SK-N-SH treated with all-trans-retinoic acid at 6 μM for 48 hours (cell line): ENCODE measurements at regions not wholly inside any gene's neighbourhood (a gene's known extent, or its start where the extent isn't known, plus 50 kb on each side); places are given as distances from the start of the nearest gene placed in this dataset.

Experiments
- ATAC-seq: fragments of 200-7000 bp; cut with Tn5 transposase; 3 replicates; pipeline ENCODE4 v1.9.1; 2020; ENCODE audit warnings: mild to moderate bottlenecking, moderate library complexity
- ARNTL ChIP-seq: fragments of 450-650 bp; formaldehyde crosslinking; IDR thresholded peaks from 2 replicates; pipeline ENCODE4 v1.5.0; 2020; ENCODE audit warnings: low read depth, mild to moderate bottlenecking, moderate library complexity, borderline replicate concordance
- BACH2 ChIP-seq: fragments of 250-450 bp; sonication (Bioruptor Pico); IDR thresholded peaks from 2 replicates; pipeline ENCODE4 v1.9.0; 2021; ENCODE audit warnings: mild to moderate bottlenecking, borderline replicate concordance
- CSDC2 ChIP-seq: fragments of 250-450 bp; sonication (Bioruptor Pico); IDR thresholded peaks from 2 replicates; pipeline ENCODE4 v1.5.0; 2020; ENCODE audit warnings: mild to moderate bottlenecking, moderate library complexity
- ESRRG ChIP-seq: fragments of 250-450 bp; sonication (Bioruptor Pico); IDR thresholded peaks from 2 replicates; pipeline ENCODE4 v1.6.1; 2021; ENCODE audit warnings: mild to moderate bottlenecking
- ISL1 ChIP-seq: fragments of 250-450 bp; sonication (Bioruptor Pico); IDR thresholded peaks from 2 replicates; pipeline ENCODE4 v2.1.2; 2022; ENCODE audit warnings: mild to moderate bottlenecking, moderate library complexity
- OSR1 ChIP-seq: fragments of 250-450 bp; sonication (Bioruptor Pico); IDR thresholded peaks from 2 replicates; pipeline ENCODE4 v1.8.0; 2022; ENCODE audit warnings: moderate library complexity, mild to moderate bottlenecking, inconsistent platforms
- PATZ1 ChIP-seq: fragments of 250-450 bp; sonication (Bioruptor Pico); IDR thresholded peaks from 2 replicates; pipeline ENCODE4 v1.8.0; 2020; ENCODE audit warnings: mild to moderate bottlenecking, moderate library complexity, borderline replicate concordance
- PPARA ChIP-seq: fragments of 250-450 bp; sonication (Bioruptor Pico); IDR thresholded peaks from 2 replicates; pipeline ENCODE4 v1.5.0; 2020; ENCODE audit warnings: mild to moderate bottlenecking, borderline replicate concordance
- SNAI2 ChIP-seq: fragments of 250-450 bp; sonication (Bioruptor Pico); IDR thresholded peaks from 2 replicates; pipeline ENCODE4 v1.5.0; 2020; ENCODE audit warnings: mild to moderate bottlenecking, moderate library complexity
- TCF4 ChIP-seq: fragments of 250-450 bp; sonication (Bioruptor Pico); IDR thresholded peaks from 2 replicates; pipeline ENCODE4 v1.8.0; 2021; ENCODE audit warnings: mild to moderate bottlenecking, moderate library complexity, borderline replicate concordance
- TOX ChIP-seq: fragments of 250-450 bp; sonication (Bioruptor Pico); IDR thresholded peaks from 2 replicates; pipeline ENCODE4 v1.8.0; 2021; ENCODE audit warnings: mild to moderate bottlenecking, moderate library complexity, borderline replicate concordance
- ZC3H10 ChIP-seq: fragments of 250-450 bp; sonication (Bioruptor Pico); IDR thresholded peaks from 2 replicates; pipeline ENCODE4 v1.5.1; 2021; ENCODE audit warnings: mild to moderate bottlenecking, moderate library complexity
- ZFP3 ChIP-seq: fragments of 250-450 bp; sonication (Bioruptor Pico); IDR thresholded peaks from 2 replicates; pipeline ENCODE4 v1.5.0; 2020; ENCODE audit warnings: mild to moderate bottlenecking, moderate library complexity
- ZFP30 ChIP-seq: fragments of 450-650 bp; formaldehyde crosslinking; IDR thresholded peaks from 2 replicates; pipeline ENCODE4 v1.5.0; 2022; ENCODE audit warnings: mild to moderate bottlenecking, moderate library complexity
- ZNF70 ChIP-seq: fragments of 450-650 bp; formaldehyde crosslinking; IDR thresholded peaks from 2 replicates; pipeline ENCODE4 v1.5.0; 2020; ENCODE audit warnings: mild to moderate bottlenecking, moderate library complexity
- ZNF8 ChIP-seq: fragments of 450-650 bp; formaldehyde crosslinking; IDR thresholded peaks from 2 replicates; pipeline ENCODE4 v1.5.0; 2020; ENCODE audit warnings: mild to moderate bottlenecking, moderate library complexity
- TF ChIP-seq, protein P1 (sequence below): fragments of 250-450 bp; sonication (Bioruptor Pico); IDR thresholded peaks from 2 replicates; pipeline ENCODE4 v1.5.1; 2020; ENCODE audit warnings: low read depth, mild to moderate bottlenecking, moderate library complexity
- TF ChIP-seq, protein P2 (sequence below): fragments of 250-450 bp; sonication (Bioruptor Pico); IDR thresholded peaks from 2 replicates; pipeline ENCODE4 v1.8.0; 2021; ENCODE audit warnings: low read depth, mild to moderate bottlenecking, moderate library complexity, borderline replicate concordance
- TF ChIP-seq, protein P3 (sequence below): fragments of 250-450 bp; sonication (Bioruptor Pico); IDR thresholded peaks from 2 replicates; pipeline ENCODE4 v1.5.1; 2021; ENCODE audit warnings: mild to moderate bottlenecking, moderate library complexity
- TF ChIP-seq, protein P4 (sequence below): fragments of 250-450 bp; sonication (Bioruptor Pico); IDR thresholded peaks from 2 replicates; pipeline ENCODE4 v1.5.0; 2020; ENCODE audit warnings: mild to moderate bottlenecking, moderate library complexity

- no peak for TF ChIP-seq PATZ1 (CRISPR knock-in tag)
Measured at GRCh38 chr2:100733391-100734187, 86.3 kb upstream of the NPAS2 start (continued).

DNA sequence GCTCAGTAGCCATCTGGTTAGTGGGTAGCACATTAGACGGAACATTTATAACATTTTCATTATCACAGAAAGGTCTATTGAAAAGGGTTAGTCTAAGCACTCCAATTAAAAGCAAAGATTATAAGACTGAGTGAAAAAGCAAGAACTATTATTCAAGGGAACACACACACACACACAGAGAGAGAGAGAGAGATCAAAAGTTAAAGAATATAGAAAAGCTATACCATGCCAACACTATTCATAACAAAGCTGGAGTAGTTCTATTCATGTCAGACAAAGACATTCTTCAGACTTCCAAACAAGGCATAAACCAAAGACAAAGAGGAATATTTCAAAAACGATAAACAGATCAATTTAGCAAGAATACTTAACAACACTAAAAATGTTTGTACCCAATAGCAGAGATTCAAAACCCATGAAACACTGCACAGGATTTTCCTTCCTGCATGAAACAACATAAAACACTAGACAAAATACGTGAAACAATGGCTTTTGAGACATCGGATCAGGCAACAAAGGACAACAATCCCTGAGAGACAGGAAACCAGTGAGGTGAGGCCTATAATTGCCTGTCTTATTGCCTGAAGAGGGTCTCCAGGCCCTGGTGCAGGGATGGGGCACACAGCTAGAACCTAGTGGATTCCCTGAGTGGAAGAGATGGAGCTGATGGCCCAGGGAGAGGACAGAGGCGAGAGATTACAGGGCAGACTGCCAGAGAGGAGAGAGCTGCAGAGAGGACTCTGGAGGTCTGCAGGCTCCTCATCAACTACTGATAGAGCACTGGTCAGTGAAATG is 83.6 kb upstream of the NPAS2 start:
- TF ChIP-seq ZFP30 (CRISPR knock-in tag): no peak
- TF ChIP-seq PPARA (CRISPR knock-in tag): no peak
- no peak for TF ChIP-seq BACH2 (CRISPR knock-in tag)
- no peak for TF ChIP-seq PATZ1 (CRISPR knock-in tag)
- TF ChIP-seq ZC3H10 (CRISPR knock-in tag): no peak
- TF ChIP-seq ARNTL (CRISPR knock-in tag): no peak
- no peak for TF ChIP-seq ESRRG (CRISPR knock-in tag)
- TF ChIP-seq, protein P1, sequence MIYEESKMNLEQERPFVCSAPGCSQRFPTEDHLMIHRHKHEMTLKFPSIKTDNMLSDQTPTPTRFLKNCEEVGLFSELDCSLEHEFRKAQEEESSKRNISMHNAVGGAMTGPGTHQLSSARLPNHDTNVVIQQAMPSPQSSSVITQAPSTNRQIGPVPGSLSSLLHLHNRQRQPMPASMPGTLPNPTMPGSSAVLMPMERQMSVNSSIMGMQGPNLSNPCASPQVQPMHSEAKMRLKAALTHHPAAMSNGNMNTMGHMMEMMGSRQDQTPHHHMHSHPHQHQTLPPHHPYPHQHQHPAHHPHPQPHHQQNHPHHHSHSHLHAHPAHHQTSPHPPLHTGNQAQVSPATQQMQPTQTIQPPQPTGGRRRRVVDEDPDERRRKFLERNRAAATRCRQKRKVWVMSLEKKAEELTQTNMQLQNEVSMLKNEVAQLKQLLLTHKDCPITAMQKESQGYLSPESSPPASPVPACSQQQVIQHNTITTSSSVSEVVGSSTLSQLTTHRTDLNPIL (CRISPR knock-in tag): no peak
- no peak for TF ChIP-seq ISL1 (CRISPR knock-in tag)
- no peak for TF ChIP-seq TCF4
- TF ChIP-seq, protein P2, sequence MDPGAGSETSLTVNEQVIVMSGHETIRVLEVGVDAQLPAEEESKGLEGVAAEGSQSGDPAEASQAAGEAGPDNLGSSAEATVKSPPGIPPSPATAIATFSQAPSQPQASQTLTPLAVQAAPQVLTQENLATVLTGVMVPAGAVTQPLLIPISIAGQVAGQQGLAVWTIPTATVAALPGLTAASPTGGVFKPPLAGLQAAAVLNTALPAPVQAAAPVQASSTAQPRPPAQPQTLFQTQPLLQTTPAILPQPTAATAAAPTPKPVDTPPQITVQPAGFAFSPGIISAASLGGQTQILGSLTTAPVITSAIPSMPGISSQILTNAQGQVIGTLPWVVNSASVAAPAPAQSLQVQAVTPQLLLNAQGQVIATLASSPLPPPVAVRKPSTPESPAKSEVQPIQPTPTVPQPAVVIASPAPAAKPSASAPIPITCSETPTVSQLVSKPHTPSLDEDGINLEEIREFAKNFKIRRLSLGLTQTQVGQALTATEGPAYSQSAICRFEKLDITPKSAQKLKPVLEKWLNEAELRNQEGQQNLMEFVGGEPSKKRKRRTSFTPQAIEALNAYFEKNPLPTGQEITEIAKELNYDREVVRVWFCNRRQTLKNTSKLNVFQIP (CRISPR knock-in tag): no peak
- TF ChIP-seq, protein P3, sequence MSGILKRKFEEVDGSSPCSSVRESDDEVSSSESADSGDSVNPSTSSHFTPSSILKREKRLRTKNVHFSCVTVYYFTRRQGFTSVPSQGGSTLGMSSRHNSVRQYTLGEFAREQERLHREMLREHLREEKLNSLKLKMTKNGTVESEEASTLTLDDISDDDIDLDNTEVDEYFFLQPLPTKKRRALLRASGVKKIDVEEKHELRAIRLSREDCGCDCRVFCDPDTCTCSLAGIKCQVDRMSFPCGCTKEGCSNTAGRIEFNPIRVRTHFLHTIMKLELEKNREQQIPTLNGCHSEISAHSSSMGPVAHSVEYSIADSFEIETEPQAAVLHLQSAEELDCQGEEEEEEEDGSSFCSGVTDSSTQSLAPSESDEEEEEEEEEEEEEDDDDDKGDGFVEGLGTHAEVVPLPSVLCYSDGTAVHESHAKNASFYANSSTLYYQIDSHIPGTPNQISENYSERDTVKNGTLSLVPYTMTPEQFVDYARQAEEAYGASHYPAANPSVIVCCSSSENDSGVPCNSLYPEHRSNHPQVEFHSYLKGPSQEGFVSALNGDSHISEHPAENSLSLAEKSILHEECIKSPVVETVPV (CRISPR knock-in tag): no peak
- TF ChIP-seq TOX (CRISPR knock-in tag): no peak
- no peak for TF ChIP-seq ZFP3
- no peak for TF ChIP-seq ZNF8 (CRISPR knock-in tag)
- TF ChIP-seq SNAI2 (CRISPR knock-in tag): no peak
- no peak for TF ChIP-seq ZNF70 (CRISPR knock-in tag)
- no peak for TF ChIP-seq CSDC2 (CRISPR knock-in tag)
- TF ChIP-seq OSR1 (CRISPR knock-in tag): no peak
- TF ChIP-seq, protein P4, sequence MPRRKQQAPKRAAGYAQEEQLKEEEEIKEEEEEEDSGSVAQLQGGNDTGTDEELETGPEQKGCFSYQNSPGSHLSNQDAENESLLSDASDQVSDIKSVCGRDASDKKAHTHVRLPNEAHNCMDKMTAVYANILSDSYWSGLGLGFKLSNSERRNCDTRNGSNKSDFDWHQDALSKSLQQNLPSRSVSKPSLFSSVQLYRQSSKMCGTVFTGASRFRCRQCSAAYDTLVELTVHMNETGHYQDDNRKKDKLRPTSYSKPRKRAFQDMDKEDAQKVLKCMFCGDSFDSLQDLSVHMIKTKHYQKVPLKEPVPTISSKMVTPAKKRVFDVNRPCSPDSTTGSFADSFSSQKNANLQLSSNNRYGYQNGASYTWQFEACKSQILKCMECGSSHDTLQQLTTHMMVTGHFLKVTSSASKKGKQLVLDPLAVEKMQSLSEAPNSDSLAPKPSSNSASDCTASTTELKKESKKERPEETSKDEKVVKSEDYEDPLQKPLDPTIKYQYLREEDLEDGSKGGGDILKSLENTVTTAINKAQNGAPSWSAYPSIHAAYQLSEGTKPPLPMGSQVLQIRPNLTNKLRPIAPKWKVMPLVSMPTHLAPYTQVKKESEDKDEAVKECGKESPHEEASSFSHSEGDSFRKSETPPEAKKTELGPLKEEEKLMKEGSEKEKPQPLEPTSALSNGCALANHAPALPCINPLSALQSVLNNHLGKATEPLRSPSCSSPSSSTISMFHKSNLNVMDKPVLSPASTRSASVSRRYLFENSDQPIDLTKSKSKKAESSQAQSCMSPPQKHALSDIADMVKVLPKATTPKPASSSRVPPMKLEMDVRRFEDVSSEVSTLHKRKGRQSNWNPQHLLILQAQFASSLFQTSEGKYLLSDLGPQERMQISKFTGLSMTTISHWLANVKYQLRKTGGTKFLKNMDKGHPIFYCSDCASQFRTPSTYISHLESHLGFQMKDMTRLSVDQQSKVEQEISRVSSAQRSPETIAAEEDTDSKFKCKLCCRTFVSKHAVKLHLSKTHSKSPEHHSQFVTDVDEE: no peak
- TF ChIP-seq, all 23 proteins: peak for 0
- ATAC-seq: no peak
